ENCODE measurements at regions not wholly inside any gene's neighbourhood (a gene's known extent, or its start where the extent isn't known, plus 50 kb on each side); places are given as distances from the start of the nearest gene placed in this dataset.
"Not testable (repeated sequence)": the region's sequence is repeated elsewhere in the genome, so short reads cannot be mapped to it uniquely, and the experiment has no call there.

- no peak for DNase-seq
These were observed 124.9 kb downstream of the TMEM167A start for GRCh38 chr5:82952326-82952725.

GRCh38 chr5:82944267-82944666 lies 132.9 kb downstream of the TMEM167A start:
- not testable (repeated sequence) for DNase-seq

- no peak for DNase-seq
These were observed 134.9 kb downstream of the TMEM167A start for GRCh38 chr5:82942083-82942881.

GRCh38 chr5:82938901-82939725 lies 138.1 kb downstream of the TMEM167A start:
- no peak for DNase-seq

GRCh38 chr5:82932473-82933220 lies 144.5 kb downstream of the TMEM167A start:
- not testable (repeated sequence) for DNase-seq

GRCh38 chr5:82931110-82931509 lies 146.1 kb downstream of the TMEM167A start:
- DNase-seq: no peak

GRCh38 chr5:82925061-82925411 lies 152.2 kb downstream of the TMEM167A start:
- no peak for DNase-seq

- no peak for DNase-seq
These were observed 152.8 kb downstream of the TMEM167A start for GRCh38 chr5:82924226-82925060.

- DNase-seq: no peak
These were observed 155.0 kb downstream of the TMEM167A start for GRCh38 chr5:82922086-82922734.

- DNase-seq: no peak
These were observed 158.7 kb downstream of the TMEM167A start for GRCh38 chr5:82918311-82919031.

GRCh38 chr5:82917584-82917983 lies 159.6 kb downstream of the TMEM167A start:
- DNase-seq: no peak

GRCh38 chr5:82913971-82914370 lies 163.2 kb downstream of the TMEM167A start:
- DNase-seq: no peak

GRCh38 chr5:82912462-82912861 lies 164.7 kb downstream of the TMEM167A start:
- no peak for DNase-seq

GRCh38 chr5:82911910-82912309 lies 165.3 kb downstream of the TMEM167A start:
- no peak for DNase-seq

GRCh38 chr5:82910905-82911304 lies 166.3 kb downstream of the TMEM167A start:
- no peak for DNase-seq

GRCh38 chr5:82910491-82910890 lies 166.7 kb downstream of the TMEM167A start:
- no peak for DNase-seq

GRCh38 chr5:82909771-82910170 lies 167.4 kb downstream of the TMEM167A start:
- DNase-seq: no peak

GRCh38 chr5:82905986-82906385 lies 171.2 kb downstream of the TMEM167A start:
- DNase-seq: no peak

GRCh38 chr5:82901281-82901888 lies 175.8 kb downstream of the TMEM167A start:
- no peak for DNase-seq

GRCh38 chr5:82894716-82895115 lies 182.5 kb downstream of the TMEM167A start:
- peak; percentile 1 for DNase-seq

- no peak for DNase-seq
These were observed 188.1 kb downstream of the TMEM167A start for GRCh38 chr5:82889088-82889487.

Data from NCI-H82 (cell line).